HuH-7 (cell line): ENCODE measurements at regions not wholly inside any gene's neighbourhood (a gene's known extent, or its start where the extent isn't known, plus 50 kb on each side); places are given as distances from the start of the nearest gene placed in this dataset.

ENCODE experiments used
- DNase-seq: peaks from one replicate; pipeline ENCODE4 v3.0.0; 2011; ENCODE audit warnings: low spot score

- DNase-seq = no peak
Observed at GRCh38 chr20:21836346-21836745, 130.9 kb downstream of the PAX1 start.

DNA sequence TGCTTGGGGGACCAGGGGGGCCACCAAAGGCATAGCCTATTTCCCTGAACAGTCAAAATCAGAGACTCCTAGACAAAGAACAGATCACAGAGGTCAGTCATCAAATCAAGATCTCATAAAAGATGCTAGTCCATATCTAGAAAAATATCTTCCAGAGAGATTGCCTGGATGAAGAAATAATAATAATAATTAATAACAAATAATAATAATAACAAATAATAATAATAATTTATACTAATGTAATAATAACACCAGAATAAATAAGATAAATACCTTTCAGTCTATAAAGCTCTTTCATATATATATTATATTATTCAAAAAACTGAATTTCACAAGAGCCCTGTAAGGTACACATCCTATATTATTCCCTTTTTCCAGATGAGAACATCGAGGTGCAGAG lies 129.6 kb downstream of the PAX1 start:
- DNase-seq = no peak

- no peak for DNase-seq
Observed at GRCh38 chr20:21832442-21833385, 127.2 kb downstream of the PAX1 start.

GRCh38 chr20:21826976-21827375 lies 121.5 kb downstream of the PAX1 start:
- no peak for DNase-seq

- no peak for DNase-seq
Observed at GRCh38 chr20:21821358-21821757, 115.9 kb downstream of the PAX1 start.

DNA sequence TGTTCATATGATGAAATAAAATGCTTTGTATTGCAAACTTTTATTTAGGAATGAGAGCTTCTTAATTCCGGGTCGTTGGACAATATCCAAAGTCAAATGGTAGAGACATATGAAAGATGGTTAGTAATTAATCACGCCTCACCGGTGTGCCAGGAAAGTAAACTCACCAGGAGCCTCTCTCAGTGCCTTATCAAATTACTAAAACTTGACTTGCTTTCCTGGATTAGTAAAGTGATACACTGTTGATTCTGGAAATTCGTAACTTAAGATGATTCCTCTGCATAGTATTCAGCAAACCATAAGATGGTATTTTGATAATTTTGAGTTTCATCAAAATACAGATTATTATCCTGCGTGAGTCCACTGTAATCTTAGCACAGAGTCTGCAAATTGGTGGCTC lies 115.2 kb downstream of the PAX1 start:
- no peak for DNase-seq

- DNase-seq = no peak
Observed at GRCh38 chr20:21820045-21820444, 114.6 kb downstream of the PAX1 start.

DNA sequence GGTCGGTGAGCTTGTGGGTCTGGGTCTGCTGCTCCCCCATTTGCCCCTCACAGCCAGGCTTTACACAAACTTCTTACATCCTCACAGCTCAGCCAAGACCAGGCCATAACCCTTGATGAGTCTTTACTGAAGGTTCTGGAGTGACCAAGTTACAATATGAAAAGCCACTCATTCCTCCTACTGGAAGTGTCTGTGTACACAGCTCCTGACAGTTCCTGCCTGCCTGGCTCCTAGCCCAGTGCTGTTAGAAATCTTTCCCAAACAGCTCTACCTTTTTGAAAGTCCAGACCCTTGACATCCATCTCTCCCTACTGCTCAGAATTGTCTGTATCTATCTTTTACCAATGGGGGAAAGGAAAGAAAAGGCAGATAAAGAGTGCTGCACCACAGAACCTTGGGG lies 106.9 kb downstream of the PAX1 start:
- DNase-seq = no peak

DNA sequence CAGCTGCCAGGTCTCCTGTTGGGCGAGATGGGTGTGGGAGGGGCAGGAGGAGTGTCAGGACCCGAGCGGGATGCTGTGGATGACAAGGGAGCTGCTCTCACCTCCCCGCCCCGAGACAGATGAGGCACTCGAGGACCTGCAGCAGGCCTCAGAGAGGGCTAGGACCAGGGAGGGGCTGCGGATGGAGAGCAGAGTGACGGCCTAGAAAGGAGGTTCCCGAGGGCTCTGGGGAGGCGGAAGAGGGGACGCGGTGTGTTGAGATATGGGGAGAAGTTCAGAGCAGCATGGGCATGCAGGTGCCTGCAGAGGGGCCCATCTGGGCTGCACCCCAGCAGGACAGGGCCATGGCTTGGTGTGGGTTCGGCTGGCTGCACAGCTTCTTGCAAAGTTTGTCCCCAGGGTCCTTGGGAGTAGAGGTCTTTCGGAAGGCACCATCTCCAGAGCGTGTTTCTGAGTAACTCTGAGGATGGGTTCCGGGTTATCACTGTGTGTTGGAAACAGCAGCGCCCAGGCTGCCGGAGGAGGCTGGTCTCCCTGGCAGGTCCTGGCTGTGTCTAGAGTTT lies 104.6 kb downstream of the PAX1 start:
- no peak for DNase-seq

DNA sequence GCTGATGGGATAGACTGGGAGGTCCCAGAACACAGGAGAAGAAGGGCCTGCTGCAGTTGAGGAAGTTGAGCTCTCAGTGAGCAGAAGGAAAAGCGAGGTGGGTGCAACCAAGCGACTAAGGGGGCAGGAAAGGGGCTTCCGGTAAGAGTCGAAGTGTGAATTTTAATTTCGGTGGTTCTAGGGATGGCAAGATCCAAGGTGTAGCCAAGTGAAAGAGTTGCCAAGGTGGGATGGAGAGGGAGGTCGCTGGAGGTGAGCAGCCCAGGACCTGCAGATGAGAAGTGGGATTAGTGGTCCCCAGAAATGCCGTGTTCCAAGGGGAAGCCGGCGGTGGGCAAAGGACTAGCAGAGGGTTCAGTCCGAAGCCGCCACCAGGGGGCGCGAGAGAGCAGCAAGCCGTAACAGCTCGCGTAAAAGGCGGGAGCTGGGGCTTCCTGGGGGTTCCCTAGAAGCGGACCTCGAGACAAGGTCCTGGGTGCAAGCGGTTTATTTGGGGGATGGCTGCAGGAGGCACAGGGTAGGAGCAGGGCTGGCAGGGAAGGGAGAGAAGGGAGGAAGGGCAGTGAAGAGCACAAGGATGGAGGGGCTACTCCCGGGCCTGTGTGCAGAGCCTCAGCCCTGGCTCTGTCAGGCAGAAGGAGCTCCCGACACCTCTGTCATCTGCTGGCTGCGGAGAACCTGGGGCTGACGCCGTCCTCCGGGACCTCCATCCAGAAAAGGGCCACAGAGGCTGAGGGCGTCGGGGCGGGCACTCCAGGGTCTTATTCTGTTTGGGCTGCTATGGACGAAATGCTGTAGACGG lies 103.6 kb downstream of the PAX1 start:
- DNase-seq = peak; percentile 79

- no peak for DNase-seq
Observed at GRCh38 chr20:21808139-21808538, 102.7 kb downstream of the PAX1 start.

GRCh38 chr20:21804802-21805201 lies 99.3 kb downstream of the PAX1 start:
- DNase-seq = no peak

- no peak for DNase-seq
Observed at GRCh38 chr20:21801193-21801592, 95.7 kb downstream of the PAX1 start.

- no peak for DNase-seq
Observed at GRCh38 chr20:21798384-21798783, 92.9 kb downstream of the PAX1 start.

- DNase-seq = no peak
Observed at GRCh38 chr20:21796059-21796458, 90.6 kb downstream of the PAX1 start.

- no peak for DNase-seq
Observed at GRCh38 chr20:21788082-21788481, 82.6 kb downstream of the PAX1 start.

DNA sequence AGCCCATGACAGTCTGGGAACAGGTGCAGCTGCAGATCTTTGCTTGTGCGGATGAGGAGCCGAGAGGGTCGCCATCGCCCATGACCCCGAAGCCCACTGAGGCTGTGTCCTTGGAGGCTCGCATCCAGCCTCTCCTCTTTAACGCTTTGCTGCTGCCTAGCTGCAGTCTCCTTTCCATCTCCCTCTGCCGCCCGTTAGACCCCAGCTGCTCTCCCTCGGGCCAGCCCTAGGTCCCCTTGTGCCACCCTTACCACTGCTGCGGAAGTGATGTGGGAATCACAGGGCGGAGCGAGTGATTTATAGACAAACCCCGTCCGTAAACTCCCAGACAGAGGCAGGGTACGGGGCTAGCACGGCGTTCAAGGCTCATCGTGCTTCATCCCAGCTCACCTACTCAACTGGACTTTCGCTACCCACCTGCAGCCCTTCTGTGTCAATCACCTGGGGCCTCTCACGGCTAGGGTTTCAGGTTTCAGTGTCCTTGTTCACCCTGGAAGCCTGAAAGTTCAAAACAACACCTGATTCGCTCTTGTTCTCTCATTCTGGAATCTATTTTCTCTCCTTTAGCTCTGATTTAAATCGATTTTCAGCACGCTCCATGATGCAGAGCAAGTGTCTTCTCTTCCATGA lies 76.1 kb downstream of the PAX1 start:
- DNase-seq = no peak

GRCh38 chr20:21780528-21780927 lies 75.1 kb downstream of the PAX1 start:
- no peak for DNase-seq
